Ishikawa (cell line): ENCODE measurements at regions not wholly inside any gene's neighbourhood (a gene's known extent, or its start where the extent isn't known, plus 50 kb on each side); places are given as distances from the start of the nearest gene placed in this dataset.

ENCODE experiments used
- CEBPB ChIP-seq: IDR thresholded peaks from 2 replicates; pipeline ENCODE4 v1.6.1; 2012
- CREB1 ChIP-seq: IDR thresholded peaks from 2 replicates; pipeline ENCODE4 v1.6.1; 2012; ENCODE audit warnings: low read depth
- EGR1 ChIP-seq: IDR thresholded peaks from 2 replicates; pipeline ENCODE4 v1.6.1; 2012
- EP300 ChIP-seq: IDR thresholded peaks from 2 replicates; pipeline ENCODE4 v1.6.1; 2012; ENCODE audit warnings: borderline replicate concordance
- FOXM1 ChIP-seq: IDR thresholded peaks from 2 replicates; pipeline ENCODE4 v1.6.1; 2012; ENCODE audit warnings: low read depth, borderline replicate concordance
- MAX ChIP-seq: IDR thresholded peaks from 2 replicates; pipeline ENCODE4 v1.6.1; 2012
- NFIC ChIP-seq: IDR thresholded peaks from 2 replicates; pipeline ENCODE4 v1.6.1; 2012
- RAD21 ChIP-seq: IDR thresholded peaks from 2 replicates; pipeline ENCODE4 v1.6.1; 2012; ENCODE audit warnings: low read depth
- REST ChIP-seq: IDR thresholded peaks from 2 replicates; pipeline ENCODE4 v1.6.1; 2012; ENCODE audit warnings: low read depth, mild to moderate bottlenecking
- TAF1 ChIP-seq: IDR thresholded peaks from 2 replicates; pipeline ENCODE4 v1.6.1; 2012; ENCODE audit warnings: low read depth, mild to moderate bottlenecking
- TCF12 ChIP-seq: IDR thresholded peaks from 2 replicates; pipeline ENCODE4 v1.6.1; 2012; ENCODE audit warnings: low read depth
- TEAD4 ChIP-seq: IDR thresholded peaks from 2 replicates; pipeline ENCODE4 v1.6.1; 2012
- USF1 ChIP-seq: IDR thresholded peaks from 2 replicates; pipeline ENCODE4 v1.6.1; 2012
- YY1 ChIP-seq: IDR thresholded peaks from 2 replicates; pipeline ENCODE4 v1.6.1; 2012; ENCODE audit warnings: low read depth
- ZBTB7A ChIP-seq: IDR thresholded peaks from 2 replicates; pipeline ENCODE4 v1.6.1; 2012; ENCODE audit warnings: low read depth

- TF ChIP-seq TCF12 (no peak), ZBTB7A (no peak), EGR1 (no peak), TEAD4 (no peak), RAD21 (no peak), YY1 (no peak), CREB1 (no peak), TAF1 (no peak), NFIC (no peak), USF1 (no peak)
Observed at GRCh38 chr20:39877788-39878187, 811.2 kb downstream of the MAFB start.

GRCh38 chr20:39876976-39877635 lies 811.9 kb downstream of the MAFB start:
- TF ChIP-seq EP300 (no peak), NFIC (no peak), FOXM1 (no peak), CEBPB (no peak), EGR1 (no peak), USF1 (no peak), YY1 (no peak), REST (no peak)

GRCh38 chr20:39875492-39876110 lies 813.4 kb downstream of the MAFB start:
- TF ChIP-seq NFIC (no peak), USF1 (no peak)

GRCh38 chr20:39874049-39874893 lies 814.8 kb downstream of the MAFB start:
- TF ChIP-seq MAX (no peak), TCF12 (no peak), EGR1 (no peak), REST (no peak), RAD21 (peak; percentile 28), CEBPB (no peak), EP300 (no peak), YY1 (no peak)

GRCh38 chr20:39873286-39873685 lies 815.8 kb downstream of the MAFB start:
- TF ChIP-seq MAX (no peak), TCF12 (no peak), EGR1 (no peak), CREB1 (no peak), FOXM1 (no peak), ZBTB7A (no peak), CEBPB (no peak), NFIC (no peak), TAF1 (no peak), USF1 (no peak), REST (no peak), EP300 (no peak), TEAD4 (no peak)
